ENCODE measurements at regions not wholly inside any gene's neighbourhood (a gene's known extent, or its start where the extent isn't known, plus 50 kb on each side); places are given as distances from the start of the nearest gene placed in this dataset.

DNA sequence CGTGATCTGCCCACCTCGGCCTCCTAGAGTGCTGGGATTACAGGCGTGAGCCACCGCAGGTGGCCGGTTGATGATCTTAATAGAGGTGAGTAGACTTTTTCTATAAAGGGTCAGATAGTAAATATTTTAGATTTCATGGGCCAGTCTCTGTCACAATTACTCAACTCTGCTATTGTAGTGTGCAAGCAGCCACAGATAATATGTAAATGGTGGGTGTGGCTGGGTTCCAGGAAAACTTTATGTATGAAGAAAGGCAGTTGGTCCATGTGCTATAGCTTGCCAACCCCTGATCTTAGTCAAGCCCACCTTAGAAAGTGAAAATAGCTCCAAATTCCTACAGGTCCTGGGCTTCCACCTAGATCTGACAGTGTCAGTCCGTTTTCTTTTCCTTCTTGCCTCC lies 94.9 kb upstream of the PMFBP1 start:
- no peak for DNase-seq (ENCODE audit: low spot score)

DNA sequence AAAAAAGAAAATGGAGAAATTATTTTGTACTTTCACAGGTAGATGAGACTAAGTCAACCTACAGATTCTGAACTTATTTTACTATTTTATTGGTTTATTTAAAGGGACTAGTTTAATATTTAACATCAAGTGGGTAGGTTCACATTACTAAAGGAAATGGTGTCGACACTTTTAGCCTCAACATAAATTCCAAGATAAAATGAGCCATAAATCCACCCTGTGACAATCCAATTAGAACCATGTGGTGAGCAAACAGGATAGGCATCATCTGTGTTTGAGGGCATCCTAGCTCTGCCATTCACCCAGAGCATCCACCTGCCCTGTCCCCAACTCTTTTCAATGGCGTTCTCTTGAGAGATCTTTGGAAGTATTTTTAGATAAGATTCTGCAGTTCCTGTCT lies 92.8 kb upstream of the PMFBP1 start:
- DNase-seq (ENCODE audit: low spot score), result no peak

DNA sequence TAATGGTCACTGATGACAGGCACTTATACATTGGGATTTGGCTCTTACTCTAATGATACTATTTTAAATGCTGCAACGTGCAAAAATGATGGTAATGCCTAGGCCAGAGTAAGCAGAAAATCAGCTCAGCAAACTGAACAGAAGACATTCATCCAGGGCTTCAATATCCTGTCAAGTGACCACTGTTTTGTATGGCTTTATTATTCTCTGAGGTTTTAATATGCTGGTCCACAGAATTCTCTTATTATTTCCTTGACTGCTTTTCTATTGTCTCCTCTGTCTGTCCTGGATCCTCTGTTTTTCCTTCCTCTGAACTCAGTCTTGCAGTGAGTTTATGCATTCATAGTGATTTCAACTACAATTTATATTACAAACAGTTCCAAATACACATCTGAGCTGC lies 90.8 kb upstream of the PMFBP1 start:
- no peak for DNase-seq (ENCODE audit: low spot score)

DNA sequence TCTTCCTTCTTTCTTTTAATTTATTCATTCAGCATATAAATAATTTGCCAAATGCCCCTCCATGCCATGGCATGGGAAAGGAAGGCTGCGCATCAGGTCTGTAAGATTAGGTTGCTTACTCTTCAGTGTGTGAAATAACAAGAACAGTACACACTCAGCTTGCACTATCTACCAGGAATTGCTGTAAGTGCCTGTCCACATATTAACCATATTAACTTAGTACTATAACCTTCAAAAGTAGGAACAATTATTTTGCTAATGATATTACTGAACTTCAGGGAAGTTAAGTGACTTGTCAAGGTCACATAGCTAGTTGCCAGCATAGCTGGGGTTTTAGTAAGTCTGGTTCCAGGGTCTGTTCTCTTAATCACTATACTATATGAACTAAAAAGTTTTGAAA lies 89.2 kb upstream of the PMFBP1 start:
- DNase-seq (ENCODE audit: low spot score), result no peak

DNA sequence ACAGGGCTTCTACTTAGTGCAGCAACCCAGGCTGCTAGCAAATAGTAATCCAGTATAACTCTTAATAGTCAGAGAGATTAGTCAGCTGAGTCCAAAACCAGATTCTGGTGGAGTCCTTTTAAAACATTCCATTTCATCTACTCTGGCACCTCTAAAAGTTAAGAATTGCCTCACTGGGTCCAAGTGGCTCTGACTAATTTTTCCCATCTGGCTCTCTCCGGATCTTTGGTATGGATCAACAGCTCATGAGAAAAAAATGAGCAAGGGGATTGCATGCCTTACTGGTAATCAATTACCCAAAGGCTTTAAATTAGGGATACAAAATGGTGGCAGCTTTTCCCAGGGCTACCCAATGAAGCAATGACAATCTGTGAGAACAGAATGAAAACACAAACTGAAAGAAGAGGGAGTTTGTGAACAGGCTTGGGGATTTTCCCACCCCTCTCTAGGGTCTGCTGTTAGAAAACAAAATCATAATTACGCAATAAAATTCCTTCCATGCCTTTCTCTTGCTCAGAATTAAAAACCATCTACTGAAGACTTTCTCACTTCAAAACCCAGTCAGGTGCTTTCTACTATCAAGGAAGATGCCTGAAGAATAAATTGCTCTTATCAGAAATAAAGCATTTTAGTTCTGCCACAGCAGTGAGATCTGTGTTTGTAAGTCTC lies 84.6 kb upstream of the PMFBP1 start:
- no peak for DNase-seq (ENCODE audit: low spot score)

DNA sequence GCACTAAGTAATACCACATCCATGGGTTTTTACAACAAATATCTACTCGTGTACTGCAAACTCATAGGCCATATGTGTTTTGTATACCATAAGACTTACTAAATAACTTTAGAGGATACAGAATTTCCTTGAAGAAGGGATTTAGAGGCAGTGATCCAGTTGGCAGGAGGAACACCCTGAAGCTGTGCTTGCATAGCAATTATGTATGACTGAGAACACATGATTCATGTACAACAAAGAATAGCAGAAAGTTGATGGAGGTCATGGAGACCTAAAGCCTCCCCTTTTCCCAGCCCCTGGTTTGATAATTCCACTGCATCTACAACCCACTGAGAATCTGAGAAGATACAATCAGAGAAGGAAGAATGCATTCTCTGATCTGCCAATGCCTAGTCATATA lies 83.8 kb upstream of the PMFBP1 start:
- DNase-seq (ENCODE audit: low spot score), result no peak

DNA sequence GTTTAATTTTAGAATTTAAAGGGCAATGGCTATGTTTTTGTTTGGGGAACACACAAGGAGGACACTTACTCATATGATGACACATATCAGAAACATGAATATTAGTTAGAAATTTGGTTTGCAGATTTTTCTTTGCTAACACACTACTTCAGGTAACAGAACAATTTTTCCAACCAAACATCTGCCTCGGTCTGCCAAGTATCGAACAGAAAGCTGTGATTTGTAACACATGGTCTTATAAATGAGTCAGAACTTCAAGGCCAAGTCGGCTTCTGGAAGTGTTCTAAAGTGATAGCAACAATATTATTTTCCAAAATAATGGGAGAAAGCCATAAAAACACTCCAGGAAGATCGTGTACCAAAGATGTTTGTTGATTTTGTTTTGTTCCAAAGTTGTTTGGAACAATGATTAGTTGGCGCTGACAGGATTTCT lies 75.9 kb upstream of the PMFBP1 start:
- no peak for DNase-seq (ENCODE audit: low spot score)

DNA sequence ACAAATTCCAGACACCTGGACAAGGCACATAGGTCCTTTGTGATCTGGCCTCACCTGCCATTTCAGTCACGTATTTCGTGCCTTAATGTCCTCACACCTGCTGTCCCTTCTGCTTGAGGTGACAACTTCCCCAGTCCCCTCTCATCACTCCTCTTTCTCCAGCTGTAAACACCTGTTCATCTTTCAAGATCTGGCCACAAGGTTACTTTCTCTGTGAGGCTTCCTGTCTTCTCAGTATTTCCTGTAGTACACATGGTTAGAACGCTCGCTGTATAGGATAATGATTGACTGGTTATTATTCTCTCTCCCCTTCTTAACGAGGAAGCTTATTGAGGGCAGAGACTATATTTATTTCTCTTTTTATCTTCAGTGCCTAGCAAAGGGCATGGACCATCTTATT lies 74.5 kb upstream of the PMFBP1 start:
- DNase-seq (ENCODE audit: low spot score), result no peak

DNA sequence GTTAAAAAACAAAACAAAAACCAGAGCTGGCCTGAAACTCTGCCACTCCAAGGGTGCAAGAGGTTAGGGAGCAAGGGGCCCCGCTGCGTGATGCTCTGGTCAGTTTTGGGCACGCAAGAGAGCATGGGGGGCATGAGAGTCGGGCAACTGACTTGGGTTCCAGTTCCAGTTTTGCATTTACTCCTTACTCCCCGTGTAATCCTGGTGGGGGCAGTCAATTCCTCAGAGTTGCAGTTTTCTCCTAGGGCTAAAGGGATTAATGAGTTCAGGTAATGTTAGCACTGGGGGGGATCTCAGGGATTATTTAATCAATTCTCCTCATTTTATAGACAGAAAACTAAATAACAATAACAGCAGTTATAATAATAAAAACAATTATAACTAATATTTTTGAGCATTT lies 72.9 kb upstream of the PMFBP1 start:
- DNase-seq (ENCODE audit: low spot score), result no peak

DNA sequence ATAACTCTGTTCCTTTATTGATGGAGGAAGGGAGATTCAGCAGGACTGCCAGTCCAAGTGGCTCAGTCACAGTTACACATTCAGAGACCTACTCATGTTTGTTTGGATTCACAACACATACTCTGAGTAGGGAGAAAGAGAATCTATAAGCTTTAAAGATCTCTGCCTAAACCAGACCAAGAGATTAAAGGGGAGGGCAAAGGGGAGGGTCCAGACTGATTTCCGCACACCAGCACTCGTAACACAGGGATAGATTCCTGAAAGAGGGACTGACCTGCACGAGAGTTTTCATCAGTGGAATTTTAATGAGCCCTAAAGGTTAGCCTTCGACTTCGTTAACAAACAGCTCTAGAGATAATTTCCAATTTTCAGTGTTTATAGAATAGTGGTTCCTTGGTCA lies 71.7 kb upstream of the PMFBP1 start:
- DNase-seq (ENCODE audit: low spot score), result no peak

DNA sequence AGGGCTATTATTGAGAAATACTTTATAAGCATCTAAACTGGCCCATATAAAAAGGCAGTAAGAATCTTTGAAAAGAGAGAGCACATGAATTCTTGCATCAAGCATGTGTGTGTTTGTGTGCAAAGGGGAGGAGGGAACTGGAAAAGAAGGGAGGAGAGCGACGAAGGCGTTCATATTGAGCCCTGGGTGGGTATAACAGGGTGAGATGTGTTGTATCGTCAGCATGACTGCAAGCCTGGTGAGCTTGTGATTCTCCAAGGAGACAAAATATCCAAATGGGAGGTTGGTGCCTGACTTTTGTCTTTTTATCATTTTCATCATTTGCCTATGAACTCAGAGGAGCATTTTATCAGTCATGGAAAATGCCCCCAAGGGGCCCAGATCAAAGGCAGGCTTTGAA lies 70.8 kb upstream of the PMFBP1 start:
- no peak for DNase-seq (ENCODE audit: low spot score)

DNA sequence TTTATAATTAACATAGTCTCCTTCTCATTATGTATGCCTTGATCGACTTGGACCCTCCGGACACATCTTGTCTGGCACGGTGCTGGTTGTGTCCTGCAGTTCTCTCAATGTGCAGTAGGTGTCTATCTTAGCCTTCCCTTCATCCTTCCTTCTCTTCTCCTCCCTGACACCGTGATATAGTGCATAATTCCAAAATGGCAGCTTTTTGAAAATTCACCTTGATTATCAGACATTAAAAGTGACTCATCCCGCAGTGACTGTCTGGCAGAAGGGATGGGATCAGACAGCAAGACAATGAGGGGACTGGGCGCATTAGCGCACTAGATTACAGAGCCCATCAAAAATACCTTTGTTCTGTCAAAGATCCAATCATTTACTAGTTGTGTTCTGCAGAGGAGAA lies 70.0 kb upstream of the PMFBP1 start:
- DNase-seq (ENCODE audit: low spot score), result no peak

DNA sequence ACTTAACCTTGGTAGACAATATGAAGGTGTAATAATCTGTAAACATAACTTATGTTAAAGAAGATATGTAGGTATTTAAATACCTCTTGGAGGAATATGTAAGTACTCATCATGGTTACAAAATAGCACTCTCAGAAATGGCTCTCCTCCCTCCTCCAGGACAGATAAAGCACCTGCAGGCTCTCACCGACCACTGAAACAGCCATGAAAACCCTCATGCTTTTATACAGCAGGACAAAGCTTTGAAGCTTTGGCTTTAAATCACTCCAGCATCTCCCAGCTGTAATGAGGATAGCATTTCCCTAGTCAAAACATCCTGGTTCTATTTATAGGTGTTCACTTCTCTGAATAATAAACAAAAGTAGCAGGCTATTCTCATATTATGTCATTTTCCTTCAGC lies 69.1 kb upstream of the PMFBP1 start:
- DNase-seq (ENCODE audit: low spot score), result no peak

DNA sequence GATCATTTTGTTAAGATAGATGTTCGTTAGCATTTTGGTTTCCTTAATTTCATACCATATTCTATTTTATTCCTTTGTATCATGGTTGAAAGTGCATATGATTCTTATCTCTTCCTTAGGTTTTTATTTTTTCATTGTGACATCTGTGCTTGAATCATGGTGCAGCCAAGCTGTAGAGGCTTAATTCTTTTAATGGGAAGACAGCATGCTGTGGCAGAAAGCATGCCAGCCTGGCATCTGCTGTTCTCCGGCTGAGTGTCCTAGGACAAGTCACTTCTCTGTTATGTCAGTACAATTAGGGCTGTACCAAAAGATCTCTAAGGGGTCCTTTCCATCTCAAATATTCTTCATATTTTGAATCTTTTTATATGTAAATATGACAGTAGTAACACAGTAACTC lies 68.5 kb upstream of the PMFBP1 start:
- DNase-seq (ENCODE audit: low spot score), result no peak

DNA sequence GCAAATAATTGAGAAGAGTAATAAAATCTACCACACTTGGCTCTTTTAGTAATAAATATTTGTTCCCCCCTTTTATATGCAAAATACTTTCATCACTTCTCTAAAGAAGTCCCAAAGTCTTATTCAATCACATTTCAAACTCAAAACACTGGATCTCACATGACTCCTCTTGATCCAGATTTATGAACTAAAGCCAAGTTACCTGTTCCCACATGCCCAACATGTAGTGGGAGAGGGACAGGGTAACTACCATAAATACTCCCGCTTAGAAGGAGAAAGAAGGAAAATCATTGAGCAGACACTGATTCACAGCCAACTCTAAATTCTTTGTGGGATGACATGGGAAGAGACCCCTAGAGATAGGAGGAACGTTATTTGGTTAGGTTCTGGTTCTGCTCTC lies 64.9 kb upstream of the PMFBP1 start:
- no peak for DNase-seq (ENCODE audit: low spot score)

DNA sequence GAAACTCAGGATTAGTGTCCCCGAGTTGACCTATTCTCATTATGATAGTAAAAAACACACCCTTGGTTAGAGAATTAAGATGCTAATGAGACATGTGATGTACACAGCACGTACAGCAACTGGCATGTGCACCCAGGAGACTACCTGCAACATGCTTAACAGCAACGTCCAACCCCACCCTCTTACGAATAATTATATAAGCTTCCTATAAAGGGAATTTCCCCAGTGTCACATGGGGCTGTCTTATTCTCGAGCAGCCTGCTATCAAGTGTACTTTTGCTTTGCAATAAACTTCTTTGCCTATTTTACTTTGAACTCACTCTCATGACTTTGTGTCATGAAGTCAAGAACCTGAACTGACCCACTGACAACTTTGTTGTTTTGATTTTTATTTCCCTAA lies 62.4 kb upstream of the PMFBP1 start:
- DNase-seq (ENCODE audit: low spot score), result no peak

DNA sequence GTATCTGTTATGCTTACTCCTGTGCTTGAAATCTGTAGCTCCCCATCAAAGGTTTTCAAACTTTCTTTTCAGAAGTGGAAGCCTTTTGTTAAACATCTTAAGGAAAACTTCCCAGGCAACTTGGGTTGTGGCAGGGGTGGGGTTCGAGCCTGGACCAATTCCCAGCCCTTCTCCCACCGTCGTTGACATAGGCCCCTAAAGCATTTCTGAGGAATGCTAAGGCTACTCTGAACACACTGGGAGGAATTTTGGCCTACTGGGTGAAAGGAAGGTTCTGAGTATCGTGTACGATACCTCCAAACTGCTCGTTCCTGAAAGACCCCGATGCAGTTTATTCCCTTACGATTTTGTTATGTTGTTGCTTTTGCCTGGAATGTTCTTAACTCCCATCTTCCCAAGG lies 56.1 kb upstream of the PMFBP1 start:
- no peak for DNase-seq (ENCODE audit: low spot score)

DNA sequence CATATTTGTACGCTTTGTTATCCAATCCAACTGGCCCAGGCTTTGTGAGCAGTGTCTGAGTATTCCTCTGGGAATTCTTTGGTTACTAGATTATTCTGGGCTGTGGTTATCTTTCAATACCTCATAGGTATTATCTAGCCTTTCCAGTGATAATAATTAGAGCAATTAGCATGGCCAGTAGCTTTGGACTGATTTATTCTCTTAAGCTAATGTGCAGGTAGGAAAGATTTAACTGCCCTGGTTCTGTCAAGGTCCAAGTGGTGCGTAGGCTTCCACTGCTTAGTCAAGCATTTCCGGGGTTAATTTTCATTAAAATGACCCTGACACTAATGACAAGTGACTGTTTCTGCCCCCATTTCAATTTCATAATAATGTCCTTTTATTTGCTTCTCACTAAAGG lies 54.2 kb upstream of the PMFBP1 start:
- DNase-seq (ENCODE audit: low spot score), result no peak

DNA sequence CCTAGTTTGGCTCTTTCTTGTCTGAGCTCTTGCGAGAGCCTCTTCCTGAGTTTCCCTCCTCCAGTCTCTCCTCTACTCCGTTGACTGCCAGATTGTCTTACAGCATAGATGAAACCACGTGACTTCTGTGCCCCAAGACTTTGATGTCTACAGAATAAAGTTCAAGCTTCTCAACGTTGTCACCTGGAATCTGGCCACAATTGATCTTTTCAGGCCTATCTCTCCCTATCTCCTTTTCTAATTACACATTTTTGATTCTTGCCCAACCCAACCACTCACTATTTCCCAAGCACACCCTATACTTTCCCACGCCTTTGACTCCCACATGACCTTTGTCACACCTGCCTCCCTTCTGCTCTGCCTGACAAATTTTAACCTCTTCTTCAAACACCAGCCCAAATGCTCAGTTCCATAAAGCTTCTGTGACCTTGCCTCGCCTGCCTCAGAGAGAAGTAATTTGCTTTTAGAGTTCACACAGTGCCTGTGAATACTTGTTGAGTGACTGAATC lies 52.4 kb upstream of the PMFBP1 start:
- DNase-seq (ENCODE audit: low spot score), result no peak

DNA sequence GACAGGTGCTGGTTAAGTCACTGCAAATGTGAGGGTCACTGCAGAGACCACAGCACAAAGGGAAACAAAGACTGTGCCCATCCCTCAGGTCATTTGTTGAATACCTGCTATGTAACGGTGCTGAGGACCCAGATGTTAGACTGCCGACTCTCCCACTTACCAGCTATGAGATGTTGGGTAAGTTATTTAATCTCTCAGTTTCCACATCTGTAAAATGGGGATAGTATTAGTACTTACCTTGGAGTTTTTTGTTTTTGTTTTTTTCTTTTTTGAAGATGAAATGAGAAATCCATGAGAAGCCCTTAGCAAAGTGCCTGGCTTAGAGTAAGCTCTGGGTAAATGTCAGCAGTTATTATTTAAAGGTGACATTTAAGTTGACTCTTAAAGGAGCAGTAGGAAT lies 50.5 kb upstream of the PMFBP1 start:
- DNase-seq (ENCODE audit: low spot score), result no peak

Data from hematopoietic multipotent progenitor cell treated with erythropoietin and hydrocortisone succinate and interleukin-3 and kit ligand, for 17 days (in vitro differentiated cells).